GM20000 (cell line): ENCODE measurements at regions not wholly inside any gene's neighbourhood (a gene's known extent, or its start where the extent isn't known, plus 50 kb on each side); places are given as distances from the start of the nearest gene placed in this dataset.
"Not testable (repeated sequence)": the region's sequence is repeated elsewhere in the genome, so short reads cannot be mapped to it uniquely, and the experiment has no call there.

Source experiments
- DNase-seq: peaks from one replicate; pipeline ENCODE4 v3.0.0; 2012; ENCODE audit warnings: low spot score
- TF ChIP-seq, protein P1 (sequence below): IDR thresholded peaks from 2 replicates; pipeline ENCODE4 v1.5.1; 2012; ENCODE audit warnings: mild to moderate bottlenecking, control low read depth; ENCODE audit errors: extremely low read depth, missing control alignments

DNA sequence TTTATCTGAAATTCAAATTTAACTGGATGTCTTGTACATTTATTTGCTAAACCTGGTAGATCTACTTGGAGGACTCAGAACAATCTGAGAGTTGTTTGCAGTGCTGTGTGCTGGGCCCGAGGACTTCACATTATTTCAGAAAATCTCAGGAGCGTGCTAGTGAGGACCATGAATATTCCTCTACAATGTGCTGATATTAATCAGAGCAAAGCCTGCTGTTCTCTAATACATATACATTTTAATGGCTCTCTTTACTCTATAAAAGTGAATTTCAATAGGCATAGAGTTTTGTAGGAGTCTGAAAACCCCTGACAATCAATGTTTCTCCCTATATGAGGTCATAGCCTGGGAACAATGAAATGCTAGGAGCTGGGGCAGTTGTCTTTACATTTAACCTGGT, 144.3 kb downstream of the NEDD1 start:
- no peak for DNase-seq
- TF ChIP-seq, protein P1, sequence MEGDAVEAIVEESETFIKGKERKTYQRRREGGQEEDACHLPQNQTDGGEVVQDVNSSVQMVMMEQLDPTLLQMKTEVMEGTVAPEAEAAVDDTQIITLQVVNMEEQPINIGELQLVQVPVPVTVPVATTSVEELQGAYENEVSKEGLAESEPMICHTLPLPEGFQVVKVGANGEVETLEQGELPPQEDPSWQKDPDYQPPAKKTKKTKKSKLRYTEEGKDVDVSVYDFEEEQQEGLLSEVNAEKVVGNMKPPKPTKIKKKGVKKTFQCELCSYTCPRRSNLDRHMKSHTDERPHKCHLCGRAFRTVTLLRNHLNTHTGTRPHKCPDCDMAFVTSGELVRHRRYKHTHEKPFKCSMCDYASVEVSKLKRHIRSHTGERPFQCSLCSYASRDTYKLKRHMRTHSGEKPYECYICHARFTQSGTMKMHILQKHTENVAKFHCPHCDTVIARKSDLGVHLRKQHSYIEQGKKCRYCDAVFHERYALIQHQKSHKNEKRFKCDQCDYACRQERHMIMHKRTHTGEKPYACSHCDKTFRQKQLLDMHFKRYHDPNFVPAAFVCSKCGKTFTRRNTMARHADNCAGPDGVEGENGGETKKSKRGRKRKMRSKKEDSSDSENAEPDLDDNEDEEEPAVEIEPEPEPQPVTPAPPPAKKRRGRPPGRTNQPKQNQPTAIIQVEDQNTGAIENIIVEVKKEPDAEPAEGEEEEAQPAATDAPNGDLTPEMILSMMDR, result no peak

DNA sequence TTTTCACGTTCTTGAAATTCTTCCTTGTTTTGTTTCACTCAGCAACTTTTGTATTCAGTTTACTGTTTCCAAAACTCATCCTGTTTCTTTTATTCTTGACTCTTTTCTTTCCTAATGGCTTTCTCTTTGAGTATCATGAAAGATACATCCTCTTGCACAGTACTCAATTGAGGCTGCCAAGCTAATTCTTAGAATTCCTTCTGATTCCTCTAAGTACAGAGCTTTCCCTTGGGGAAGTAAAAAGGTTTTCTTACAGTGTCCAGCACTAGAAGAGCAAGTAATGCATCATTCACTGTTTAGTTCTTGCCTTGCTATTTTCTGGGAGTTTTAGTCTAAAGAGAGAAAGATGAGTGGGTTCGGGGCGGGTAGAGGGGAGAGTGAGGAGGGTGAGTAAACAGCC, 154.1 kb downstream of the NEDD1 start:
- TF ChIP-seq, protein P1, result no peak
- DNase-seq, result no peak

DNA sequence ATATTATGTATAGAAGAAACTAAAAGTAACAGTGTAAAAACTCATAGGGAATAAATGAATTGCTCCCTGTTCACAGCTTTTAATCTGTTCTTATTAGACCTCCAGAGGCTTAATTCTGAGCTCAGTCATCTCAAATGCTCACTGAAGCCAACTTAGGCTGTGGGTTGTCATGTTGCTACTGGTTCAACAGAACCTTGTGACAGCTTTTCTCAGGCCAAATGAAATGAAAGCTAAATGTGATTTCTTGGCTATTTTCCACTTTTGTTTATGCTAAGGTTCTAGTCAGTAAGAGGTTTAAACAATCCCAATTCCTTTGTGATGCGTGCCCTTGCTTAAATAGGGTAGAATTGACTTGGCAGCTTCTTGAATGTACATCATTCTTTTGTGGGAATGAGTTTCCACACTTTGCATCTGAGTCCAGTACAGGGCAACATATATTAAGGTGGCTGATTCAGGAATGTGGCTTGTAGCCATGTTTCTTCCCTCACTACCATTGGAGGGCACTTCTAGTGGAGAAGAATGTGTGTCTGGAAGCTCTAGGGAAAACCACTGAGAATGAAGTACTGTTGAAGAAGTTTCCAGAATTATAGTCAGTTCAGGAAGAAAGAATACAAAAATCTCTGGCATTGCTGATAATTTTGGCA, 156.4 kb downstream of the NEDD1 start:
- no peak for DNase-seq
- TF ChIP-seq, protein P1, result no peak

DNA sequence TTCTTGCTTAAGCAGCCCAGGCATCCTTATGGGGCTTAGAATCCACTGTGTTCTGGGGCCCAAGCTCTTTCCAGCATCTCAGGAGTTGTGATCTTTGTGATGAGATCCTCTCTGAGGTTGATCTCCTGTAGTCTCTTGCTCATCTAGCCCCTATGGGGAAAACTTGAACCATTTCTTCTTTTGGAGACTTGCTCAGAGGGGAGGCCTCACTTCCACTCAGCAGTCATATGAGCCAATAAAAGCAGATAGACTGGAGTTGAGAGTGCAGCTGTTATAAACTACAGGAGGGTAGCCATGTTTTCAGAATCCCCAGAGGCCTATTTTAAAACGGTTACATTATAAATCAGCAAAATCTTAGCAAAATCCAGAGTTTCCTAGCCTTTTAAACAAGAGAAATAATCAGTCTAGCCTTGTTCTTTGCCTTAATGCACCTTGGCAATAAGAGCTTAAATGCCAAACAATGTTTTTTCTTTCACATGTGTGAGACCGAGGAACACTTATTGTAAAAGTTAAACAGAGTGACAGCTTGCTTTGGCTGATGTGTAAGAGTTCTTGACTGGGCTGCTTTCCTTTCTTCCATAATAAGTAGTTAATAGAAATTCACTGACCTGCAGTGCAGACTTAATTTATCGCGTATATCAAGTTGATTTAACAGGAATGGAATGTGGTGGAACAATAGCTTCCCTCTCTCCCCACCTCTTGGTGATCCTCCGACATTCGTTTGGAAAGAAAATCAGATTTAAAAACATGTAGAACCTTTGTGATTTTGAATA, 168.3 kb downstream of the NEDD1 start:
- no peak for DNase-seq
- TF ChIP-seq, protein P1, result no peak

DNA sequence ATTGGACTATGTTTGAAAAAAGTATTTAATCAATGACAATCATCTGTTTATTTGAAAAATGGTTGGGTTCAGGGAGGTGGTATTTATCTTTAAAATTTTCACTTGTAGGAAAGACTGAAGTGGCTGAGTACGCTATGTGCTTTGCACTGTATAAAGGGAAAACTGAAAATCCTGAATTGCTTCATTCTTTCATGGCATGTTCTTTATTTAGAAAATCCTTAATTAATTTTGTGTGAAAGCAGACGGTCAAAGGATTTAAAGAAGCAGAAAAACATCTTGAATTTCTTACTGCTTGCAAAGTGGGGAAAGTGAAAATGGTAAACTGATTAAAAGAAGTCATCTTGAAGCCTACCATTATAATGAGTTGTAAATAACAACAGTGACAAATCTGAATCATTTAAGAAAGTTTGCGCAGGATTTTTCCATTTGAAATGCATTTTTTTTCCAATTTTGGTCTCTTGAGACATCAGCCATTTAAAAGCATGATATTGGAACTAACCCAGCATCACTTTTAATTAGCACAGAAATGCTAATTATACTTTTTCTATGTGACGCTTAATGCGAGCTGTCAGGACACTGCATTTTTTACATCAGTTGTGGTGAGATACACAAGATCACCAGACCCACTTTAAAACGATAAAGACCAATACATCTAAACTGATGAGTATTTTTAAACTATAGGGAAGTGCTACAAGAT, 169.0 kb downstream of the NEDD1 start:
- no peak for DNase-seq
- TF ChIP-seq, protein P1, result no peak

DNA sequence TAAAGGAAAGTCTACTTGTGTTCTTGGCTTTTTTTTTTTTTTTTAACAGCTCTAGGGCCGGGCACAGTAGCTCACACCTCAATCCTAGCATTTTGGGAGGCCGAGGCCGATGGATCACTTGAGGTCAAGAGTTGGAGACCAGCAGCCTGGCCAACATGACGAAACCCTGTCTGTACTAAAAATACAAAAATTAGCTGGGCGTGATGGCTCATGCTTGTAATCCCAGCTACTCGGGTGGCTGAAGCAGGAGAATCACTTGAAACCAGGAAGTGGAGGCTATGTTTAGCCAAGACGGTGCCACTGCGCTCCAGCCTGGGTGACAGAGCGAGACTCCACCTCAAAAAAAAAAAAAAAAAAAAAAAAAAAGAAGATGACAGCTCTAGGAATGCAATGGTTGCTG, 169.9 kb downstream of the NEDD1 start:
- not testable (repeated sequence) for DNase-seq

DNA sequence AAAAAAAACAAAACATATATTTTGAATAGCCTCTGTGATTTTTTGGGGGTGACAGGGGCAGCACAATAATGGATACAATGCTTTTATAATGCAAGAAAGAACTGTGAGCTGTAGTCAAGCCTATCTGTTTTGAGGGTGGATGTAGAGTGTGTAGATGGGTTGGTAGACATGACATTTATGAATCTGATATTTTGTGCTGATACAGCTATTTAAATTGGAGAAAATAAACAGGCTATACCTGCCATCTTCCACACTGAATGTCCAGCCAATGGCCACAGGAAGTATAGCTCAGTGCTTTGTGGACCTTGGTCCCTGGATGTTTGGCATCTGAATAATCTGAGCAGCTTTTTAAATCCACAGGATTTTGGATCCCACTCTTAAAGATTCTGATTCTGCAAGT, 175.0 kb downstream of the NEDD1 start:
- no peak for DNase-seq
- TF ChIP-seq, protein P1, result no peak
